ENCODE measurements at regions not wholly inside any gene's neighbourhood (a gene's known extent, or its start where the extent isn't known, plus 50 kb on each side); places are given as distances from the start of the nearest gene placed in this dataset.

- TF ChIP-seq CTCF (IDR thresholded peaks at IDR 0.05) (no peak), POLR2A (IDR thresholded peaks at IDR 0.05) (no peak)
These were observed 127.0 kb upstream of the MEOX2 start for GRCh38 chr7:15813448-15813847.
